CD1c-positive myeloid dendritic cell (primary cell): ENCODE measurements at regions not wholly inside any gene's neighbourhood (a gene's known extent, or its start where the extent isn't known, plus 50 kb on each side); places are given as distances from the start of the nearest gene placed in this dataset.

Experiments used
- DNase-seq: peaks from one replicate; pipeline ENCODE4 v3.0.0-alpha.2; 2016; ENCODE audit errors: extremely low spot score

- no peak for DNase-seq
These were observed 213.1 kb downstream of the TRAM1L1 start for GRCh38 chr4:116872308-116872707.

- DNase-seq, result no peak
These were observed 214.7 kb downstream of the TRAM1L1 start for GRCh38 chr4:116870686-116871085.

DNA sequence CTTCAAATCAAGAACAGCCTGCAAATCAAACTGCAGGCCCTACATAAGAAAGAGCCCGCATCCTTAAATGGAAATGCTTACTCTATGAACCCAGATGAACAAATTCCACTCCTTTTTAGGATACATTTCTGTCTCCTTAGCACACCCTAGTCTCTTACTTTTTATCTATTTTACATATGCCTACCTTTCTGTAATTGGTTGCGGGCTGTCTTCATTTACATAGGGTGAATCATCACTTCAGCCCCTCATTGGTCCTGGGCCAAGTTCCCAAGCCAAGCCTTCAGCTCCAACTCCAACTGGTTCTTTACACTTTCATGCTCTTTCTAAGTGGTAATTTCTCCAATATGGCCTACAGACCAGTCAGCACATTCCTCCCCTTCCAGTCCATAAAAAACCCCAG is 219.3 kb downstream of the TRAM1L1 start:
- DNase-seq, result no peak

GRCh38 chr4:116862592-116862991 is 222.8 kb downstream of the TRAM1L1 start:
- DNase-seq, result no peak

GRCh38 chr4:116860891-116861290 is 224.5 kb downstream of the TRAM1L1 start:
- no peak for DNase-seq

DNA sequence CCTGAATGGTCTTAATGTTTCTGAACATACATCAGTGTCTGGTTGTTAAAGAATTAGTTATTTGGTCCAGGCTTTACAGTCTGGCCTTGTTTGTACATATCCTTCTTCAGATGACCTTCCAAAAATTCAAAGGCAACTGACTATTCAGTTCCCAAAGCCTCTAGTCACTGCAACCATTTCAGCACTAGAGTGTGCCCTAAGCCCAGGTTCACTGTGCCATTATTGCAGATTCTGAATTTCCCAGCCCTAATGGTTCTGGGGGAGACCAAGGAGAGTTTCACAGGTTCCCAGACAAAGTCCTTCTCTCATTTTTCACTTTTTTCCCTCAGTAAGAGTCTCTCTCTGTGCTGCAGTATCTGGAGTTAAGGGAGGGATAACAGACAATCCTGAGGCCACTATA is 235.8 kb downstream of the TRAM1L1 start:
- no peak for DNase-seq

GRCh38 chr4:116847616-116848015 is 237.8 kb downstream of the TRAM1L1 start:
- no peak for DNase-seq

- no peak for DNase-seq
These were observed 245.6 kb downstream of the TRAM1L1 start for GRCh38 chr4:116839826-116840225.

DNA sequence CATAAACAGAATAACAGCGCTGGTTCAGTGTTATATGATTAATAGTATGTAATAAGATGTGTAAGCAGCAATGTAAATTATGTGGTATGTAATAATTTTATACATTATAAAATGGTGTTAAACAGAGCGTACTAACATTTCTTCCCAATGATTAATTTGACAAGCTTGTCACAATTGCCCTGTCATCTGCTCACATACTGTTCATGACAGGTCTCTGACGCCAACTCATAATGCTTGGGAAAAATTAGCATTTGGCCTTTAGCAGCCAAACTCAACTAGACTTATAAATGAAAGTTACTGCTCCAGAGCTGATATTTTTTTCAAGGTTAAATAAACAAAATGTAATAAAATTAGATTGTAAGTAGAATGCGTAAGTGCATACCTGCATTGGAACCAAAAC is 246.8 kb downstream of the TRAM1L1 start:
- DNase-seq, result no peak

DNA sequence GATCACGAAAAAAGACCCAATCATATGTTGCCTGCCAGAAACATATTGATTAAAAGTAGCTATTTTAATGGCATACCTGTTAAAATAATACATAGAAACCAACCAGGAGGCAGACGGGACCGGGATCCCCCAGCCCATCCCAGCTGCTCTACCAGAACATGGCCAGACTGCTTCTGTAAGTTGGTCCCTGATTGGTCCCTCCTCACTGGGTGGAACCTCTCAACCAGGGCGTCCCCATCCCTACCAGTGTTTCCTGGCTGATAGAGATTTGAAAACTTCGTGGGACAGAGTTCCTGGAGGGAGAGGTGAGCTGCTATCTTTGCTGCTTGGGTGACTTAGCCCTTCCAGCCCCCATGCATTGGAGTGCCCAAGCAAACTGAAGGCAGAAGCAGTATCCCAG is 256.2 kb downstream of the TRAM1L1 start:
- DNase-seq, result no peak

DNA sequence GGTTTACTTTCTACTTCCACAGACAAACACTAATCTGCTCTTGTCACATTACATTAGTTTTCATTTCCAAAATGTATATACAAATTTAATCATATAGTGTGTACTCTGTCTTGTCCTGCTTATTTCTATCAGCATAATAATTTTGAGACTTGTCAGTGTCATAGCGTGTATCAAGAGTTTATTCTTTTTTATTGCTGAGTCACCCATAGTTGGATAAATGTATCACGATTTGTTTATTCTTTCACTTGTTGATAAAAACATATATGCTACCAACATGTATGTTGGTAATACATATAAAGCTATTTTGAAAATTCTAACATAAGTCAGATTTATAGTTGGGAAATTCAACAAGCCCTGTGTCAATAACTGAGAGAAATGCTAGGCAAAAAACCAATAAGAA is 261.2 kb downstream of the TRAM1L1 start:
- no peak for DNase-seq

GRCh38 chr4:116811730-116812129 is 273.6 kb downstream of the TRAM1L1 start:
- DNase-seq, result no peak

- no peak for DNase-seq
These were observed 289.4 kb downstream of the TRAM1L1 start for GRCh38 chr4:116796022-116796421.

DNA sequence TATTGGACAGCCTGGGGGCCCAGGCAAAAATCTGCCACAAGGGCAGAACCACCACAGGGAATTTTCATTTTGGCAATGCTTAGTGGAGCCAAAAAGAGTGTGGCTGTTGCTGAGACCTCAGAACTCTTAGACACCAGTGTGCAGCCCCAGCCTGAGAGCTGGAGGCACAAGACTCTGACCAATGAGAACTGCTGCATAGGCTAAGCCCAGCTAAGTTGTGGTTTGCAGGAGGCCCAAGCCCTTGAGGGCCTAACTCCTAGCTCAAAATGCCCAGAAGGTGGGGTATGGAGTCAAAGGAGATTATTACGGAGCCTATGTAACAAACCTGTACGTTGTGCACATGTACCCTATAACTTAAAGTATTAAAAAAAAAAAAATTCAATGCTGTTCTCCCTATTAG is 296.7 kb downstream of the TRAM1L1 start:
- DNase-seq, result no peak

DNA sequence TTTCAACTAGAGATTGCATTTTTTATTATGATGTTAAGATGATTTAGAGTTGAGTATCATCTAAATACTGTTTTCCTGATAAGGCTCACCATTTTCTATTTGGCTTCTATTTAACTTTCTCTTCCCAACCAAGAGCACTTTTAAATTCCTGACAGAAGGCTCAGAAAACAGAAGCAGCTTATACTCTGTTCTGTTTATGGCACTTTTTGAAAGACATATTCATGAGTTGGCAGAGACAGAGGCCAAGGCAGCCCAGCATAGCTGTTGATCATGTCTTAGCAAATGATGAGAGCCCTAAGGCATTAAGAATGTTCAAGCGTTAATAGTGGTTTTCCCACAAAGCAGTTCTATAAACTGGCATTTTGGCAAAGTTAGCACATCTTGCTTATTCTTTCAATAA is 330.3 kb downstream of the TRAM1L1 start:
- no peak for DNase-seq

DNA sequence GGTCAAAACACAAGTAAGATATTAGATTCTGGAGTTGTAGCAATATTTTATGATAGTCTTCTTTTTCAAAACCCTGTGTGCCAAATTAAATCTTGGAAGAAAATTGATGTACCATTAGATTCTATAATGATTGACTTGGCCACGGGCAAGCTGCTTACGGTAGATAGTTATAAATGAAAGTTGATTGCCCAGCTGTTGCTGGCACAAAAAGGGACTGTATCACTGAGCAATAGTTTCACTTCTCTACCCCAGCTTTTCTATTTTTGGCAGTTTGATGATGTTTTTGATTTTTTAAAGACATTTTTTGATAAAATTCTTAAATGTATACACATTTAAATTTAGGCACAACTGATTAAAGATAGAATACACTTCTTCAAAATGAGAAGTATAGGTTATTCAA is 333.3 kb downstream of the TRAM1L1 start:
- DNase-seq, result no peak

DNA sequence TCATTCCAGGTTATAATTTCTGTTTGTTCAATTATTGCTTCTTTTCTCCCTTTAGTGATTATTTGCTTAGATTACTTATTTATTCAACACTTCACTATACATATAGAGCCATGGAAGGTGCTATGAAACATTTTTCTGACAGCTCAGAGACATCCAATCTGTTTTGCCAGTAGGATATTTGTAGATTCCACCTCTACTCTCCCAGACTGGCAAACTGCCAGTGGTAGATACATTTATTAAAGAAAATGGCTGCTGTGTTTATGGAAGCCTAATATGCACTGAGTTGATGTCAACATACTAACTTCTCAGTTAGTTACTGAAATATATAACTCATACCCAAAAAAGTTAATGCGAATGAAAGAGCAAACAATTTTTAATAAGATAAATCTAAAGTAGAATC is 348.6 kb downstream of the TRAM1L1 start:
- DNase-seq, result no peak

DNA sequence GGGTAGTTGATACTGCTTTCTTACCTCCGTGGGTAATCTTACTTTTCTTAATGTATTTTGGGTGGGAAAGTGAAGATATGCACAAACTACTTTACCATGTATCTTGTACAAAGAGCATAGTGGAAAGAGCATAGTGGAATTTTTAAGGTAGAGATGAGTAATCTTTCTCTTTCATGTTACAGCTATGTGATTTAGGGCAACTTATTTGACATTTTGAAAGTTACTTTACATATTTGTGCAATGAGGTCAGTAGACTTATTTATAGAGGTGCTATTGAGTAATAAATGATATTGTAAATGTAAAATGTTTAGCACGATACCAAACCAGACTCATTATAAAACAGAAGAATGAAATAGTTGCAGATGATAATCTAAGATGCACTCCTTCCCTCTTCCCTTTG is 351.2 kb downstream of the TRAM1L1 start:
- no peak for DNase-seq

- no peak for DNase-seq
These were observed 352.0 kb downstream of the TRAM1L1 start for GRCh38 chr4:116733370-116733769.

- no peak for DNase-seq
These were observed 358.9 kb downstream of the TRAM1L1 start for GRCh38 chr4:116726523-116726922.

DNA sequence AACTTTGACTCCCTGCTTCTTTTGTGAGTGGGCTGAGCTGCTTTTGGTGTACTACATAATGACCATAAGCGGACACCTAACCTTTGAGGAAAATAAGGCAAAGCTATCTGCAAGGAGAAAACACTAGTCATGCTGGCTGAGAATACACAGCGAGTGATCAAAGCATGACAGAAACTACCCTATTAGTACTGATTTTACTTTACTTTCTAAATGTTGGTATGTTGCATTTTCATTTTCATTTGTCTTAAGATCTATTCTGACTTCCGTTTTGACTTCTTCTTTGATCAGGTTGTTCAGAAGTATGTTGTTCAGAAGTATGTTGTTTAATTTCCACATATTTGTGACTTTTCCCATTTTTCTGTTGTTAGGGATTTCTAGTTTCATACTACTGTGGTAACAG is 361.1 kb downstream of the TRAM1L1 start:
- DNase-seq, result no peak

DNA sequence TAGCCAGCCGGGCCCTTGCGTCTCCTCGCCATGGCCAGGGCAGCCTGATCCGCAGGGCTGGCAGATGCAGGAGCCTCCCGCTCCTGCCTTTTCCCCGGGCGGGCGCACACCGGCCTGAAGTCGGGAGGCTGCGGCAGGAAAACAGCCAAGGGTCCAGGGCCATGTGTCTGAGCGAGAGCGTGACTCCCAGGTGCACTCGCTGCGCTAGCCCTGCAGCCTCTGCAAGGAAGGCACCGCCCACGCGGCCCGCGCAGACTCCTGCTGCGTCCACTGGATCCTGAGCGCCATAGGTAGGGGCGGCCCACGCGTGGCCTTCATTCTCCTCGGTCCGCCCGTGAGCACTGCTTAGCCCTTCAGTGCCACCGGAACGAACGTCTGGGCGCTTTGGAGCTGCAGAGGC is 379.9 kb downstream of the TRAM1L1 start:
- DNase-seq, result no peak

GRCh38 chr4:116702949-116703348 is 382.4 kb downstream of the TRAM1L1 start:
- no peak for DNase-seq

- DNase-seq, result no peak
These were observed 396.8 kb downstream of the TRAM1L1 start for GRCh38 chr4:116688536-116688935.

- DNase-seq, result no peak
These were observed 417.2 kb downstream of the TRAM1L1 start for GRCh38 chr4:116668190-116668589.
